HS-27A (cell line): ENCODE measurements at regions not wholly inside any gene's neighbourhood (a gene's known extent, or its start where the extent isn't known, plus 50 kb on each side); places are given as distances from the start of the nearest gene placed in this dataset.
"Not testable (repeated sequence)": the region's sequence is repeated elsewhere in the genome, so short reads cannot be mapped to it uniquely, and the experiment has no call there.

Experiments used
- DNase-seq: peaks from one replicate; pipeline ENCODE4 v3.0.0-alpha.2; 2012; ENCODE audit warnings: low read depth, missing footprints

DNA sequence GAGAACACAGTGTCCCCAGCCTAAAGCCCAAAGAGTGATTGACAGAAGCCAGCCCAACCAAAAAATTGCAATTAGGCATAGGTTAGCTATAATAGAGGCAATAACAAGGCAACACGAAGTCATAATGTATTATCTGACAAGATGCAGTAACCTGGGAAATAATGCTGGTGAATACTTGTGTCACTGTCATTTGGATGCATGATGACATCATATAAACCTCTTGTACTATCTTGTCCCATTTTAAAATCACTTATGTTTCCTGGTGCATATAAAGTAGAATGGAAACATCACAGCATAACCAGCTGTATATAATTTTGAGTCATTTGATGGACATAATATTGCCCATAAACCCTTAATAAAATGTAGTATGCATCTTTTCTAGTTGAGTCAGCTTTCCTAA, 1138.3 kb upstream of the LRRTM3 start:
- DNase-seq, result no peak

DNA sequence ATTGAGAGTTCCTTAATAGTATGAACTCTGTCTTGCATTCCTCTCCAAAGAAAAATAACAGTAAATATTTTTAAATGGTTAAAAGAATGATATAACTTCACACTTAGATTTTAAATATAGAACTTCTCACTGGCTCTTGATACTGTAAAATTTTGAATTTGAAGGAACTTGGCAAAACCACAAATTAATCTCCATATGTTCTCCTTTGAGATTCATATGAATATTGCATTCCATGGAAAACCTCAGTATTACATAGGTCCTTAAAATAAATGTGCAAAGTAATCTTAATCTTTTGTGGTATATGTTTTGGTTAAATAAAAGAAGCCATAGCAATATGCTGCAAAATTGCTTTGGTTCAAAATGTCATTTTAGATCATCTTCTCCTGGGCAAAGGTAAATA, 1137.6 kb upstream of the LRRTM3 start:
- DNase-seq, result no peak

DNA sequence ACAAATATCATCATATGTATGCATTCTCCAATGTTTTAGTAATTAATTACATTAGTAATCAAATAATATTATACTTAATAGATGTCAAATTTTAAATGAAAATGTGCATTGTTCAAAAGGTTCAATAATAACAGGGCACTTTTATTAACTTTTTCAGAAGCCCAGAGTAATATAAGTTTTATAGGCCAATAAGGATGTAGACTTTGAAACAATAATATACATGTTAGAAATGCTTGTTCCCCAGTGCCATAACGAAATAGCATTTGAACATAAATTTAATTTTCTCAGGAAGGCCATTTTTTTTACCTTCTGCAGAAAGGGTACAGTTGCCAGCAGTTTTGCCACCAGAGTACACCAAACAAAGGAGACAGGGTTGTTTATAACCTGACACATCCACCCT, 1133.9 kb upstream of the LRRTM3 start:
- DNase-seq, result no peak

DNA sequence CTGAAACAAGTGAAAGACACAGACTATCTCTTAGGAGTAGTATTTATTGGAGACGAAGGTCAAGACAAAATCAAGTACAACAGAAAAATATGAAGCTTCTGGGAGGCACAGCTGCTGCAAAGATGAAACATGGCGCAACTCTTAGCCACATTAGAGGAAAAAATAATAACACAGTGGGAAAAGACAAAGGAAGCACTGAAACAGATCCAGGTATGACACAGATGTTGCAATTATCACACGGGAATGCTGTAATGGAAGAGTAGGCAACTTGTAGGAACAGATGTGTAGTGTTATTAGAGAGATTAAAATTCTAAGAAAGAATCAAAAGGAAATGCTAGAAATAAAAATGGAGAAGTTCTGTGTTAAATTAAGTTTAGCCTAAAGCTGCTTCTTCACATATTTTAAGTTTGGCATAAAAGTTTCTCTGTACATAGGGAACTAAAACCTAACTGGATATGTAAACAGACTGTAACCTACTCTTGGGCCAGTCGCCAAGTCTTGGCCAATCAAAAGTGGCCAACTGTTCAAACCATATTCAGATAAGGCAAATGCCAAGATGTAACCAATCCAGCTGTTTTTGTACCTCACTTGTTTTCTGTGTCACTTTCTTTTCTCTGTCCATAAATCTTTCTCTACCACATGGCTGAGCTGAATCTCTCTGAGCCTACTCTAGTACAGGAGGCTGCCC, 1132.0 kb upstream of the LRRTM3 start:
- no peak for DNase-seq

DNA sequence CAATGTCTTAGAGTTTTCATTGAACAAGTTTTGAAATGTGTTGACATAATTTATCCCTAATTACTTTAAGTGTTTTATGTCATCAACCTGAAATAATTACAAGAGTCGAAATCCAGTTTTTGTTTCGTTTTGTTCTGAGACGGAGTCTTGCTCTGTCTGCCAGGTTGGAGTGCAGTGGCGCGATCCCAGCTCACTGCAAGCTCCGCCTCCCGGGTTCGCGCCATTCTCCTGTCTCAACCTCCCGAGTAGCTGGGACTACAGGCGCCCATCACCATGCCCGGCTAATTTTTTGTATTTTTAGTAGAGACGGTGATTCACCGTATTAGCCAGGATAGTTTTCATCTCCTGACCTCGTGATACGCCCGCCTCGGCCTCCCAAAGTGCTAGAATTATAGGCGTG, 1131.0 kb upstream of the LRRTM3 start:
- not testable (repeated sequence) for DNase-seq

DNA sequence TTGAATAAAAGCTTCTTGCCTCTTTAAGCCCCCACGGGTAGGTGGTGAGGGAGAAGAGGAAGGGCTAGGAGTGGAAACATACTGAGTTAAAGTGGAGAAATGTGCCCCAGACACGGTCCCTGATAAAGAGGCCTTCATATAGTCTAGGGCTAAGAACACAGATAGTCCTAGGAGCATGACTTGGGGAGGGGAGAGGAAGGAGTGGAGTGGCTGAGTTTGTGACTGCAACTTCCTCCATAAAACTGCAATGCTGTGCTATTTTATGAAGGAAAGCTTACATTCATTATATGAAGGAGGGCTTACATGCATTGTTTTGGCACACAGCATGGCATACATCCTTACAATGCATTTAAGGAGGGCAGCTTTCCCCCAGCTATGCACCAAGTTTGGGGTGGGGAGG, 1129.4 kb upstream of the LRRTM3 start:
- no peak for DNase-seq

DNA sequence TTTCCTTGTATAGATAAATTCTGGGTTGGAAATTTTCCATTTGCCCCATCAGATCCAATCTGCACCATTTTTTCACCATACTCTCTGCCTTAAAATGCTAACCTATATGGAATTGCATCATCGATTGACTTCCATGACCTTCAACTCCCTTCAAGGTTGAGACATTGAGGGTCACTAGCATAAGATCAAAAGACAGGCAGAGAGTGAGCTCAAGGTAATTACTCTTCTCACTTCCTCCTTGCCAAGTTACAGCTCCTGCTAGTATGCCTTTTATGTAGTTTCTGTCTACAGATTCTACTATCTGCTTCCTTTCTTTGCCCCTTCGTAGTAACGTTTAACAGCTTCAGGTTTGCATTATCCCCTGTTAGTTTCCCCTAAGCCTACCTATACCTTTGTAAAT, 1127.7 kb upstream of the LRRTM3 start:
- no peak for DNase-seq

DNA sequence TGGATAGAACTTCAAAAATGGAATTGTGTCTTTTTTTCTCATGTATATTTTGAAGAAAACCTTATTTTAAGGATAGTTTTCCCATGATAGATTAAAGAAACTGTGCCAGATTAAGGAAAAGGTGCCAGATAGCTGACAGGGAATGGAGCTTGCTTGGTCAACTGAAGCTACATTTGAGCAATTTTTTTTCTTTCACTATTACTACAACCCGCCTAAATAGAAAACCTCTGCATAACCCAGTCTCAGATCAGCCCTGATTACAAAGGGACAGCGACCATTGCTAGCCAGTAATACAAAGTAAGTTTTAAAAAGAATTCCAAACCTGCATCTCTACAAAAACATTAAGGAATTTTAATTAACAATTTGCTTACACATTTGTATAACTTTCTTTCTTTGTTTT, 1123.4 kb upstream of the LRRTM3 start:
- no peak for DNase-seq

DNA sequence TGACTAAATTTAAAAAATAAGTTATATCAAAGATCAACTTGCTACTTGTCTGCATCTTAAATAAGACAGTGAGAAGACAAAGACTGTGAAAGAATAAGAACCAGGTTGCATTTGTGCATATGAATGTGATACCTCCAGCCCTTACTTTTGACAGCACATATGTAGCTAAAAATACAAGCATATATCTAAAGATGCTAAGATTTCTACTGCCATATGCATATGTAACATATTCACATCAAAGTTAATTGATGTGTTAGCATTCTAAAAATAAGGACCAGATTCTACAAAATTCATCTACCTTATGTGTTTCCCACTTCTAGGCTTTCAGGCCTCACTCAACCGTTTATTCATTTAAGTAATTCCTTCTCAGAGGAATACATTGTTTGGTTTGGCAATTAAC, 1120.3 kb upstream of the LRRTM3 start:
- DNase-seq, result no peak

DNA sequence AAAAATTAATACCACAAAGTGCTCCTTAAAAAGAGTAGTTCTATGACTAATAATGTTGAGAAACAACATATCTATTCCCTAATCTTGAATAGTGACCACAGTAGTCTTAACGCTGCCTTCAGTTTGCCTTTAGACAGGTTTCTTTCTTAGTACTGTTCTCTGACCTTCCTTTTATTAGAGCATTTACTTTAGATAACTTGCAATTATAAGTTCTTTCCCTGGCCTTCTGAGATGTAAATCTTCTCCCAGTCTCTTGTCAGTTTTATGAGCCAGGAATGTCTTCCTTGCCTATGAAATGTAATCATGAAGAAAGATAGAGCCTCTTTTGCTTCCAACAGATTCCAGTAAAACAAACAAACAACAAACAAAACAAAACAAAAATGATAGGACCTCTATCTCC, 1119.8 kb upstream of the LRRTM3 start:
- DNase-seq, result no peak

DNA sequence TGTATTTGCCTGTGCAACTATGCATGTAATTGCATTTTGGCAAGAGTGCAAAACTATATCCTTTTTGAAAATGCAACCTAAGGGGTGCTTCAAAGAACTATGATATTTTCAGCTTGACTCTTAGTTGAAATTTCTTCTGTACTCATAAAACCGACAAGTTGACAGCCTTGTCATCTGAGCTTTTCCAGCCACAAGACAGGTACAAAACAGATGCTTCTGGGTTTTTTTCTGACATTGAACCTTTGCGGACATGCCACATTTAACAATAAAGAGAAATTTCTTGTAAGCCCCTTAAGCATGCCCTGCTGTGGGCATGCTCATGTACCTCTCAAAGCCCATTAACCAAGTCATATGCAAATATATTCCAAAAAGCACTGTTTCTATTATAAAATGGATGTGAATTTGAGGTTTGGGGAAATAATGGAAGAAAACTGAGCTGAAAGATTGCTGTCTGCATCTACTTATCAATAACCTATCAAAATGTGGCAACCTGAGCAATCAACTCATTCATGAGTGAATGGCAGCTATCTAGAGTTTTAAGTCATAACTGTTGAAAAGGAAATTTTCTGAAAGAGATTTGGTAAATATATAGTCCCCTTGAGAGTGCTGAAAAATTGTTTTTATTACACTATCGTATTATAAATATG, 1117.0 kb upstream of the LRRTM3 start:
- no peak for DNase-seq

DNA sequence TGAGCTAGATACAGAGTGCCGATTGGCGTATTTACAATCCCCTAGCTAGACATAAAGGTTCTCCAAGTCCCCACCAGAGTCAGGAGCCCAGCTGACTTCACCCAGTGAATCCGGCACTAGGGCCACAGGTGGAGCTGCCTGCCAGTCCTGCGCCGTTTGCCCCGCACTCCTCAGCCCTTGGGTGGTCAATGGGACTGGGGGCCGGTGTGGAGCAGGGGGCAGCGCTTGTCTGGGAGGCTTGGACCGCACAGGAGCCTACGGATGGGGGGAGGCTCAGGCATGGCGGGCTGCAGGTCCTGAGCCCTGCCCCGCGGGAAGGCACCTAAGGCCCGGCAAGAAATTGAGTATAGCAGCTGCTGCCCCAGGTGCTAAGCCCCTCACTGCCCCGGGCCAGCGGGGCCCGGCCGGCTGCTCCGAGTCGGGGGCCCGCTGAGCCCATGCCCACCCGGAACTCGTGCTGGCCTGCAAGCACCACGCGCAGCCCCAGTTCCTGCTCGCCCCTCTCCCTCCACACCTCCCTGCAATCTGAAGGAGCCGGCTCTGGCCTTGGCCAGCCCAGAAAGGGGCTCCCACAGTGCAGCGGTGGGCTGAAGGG, 1113.8 kb upstream of the LRRTM3 start:
- no peak for DNase-seq

DNA sequence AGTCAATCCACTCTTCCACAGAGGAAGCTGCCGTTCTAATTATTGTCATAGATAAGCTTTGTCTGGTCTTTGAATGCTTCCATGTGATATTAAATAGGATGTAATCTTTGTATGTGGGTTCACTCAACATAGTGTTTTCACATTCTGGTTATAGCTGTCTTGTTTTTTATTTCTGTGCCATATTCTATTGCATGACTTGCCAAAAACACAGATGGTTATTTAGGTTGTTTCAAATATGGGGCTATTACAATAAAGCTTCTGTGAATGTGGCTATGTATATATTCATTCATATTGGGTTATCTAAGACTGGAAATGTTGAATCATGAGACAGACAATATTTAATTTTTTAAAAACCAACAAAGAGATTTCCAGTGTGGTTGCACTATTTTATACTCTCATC, 1109.3 kb upstream of the LRRTM3 start:
- no peak for DNase-seq

DNA sequence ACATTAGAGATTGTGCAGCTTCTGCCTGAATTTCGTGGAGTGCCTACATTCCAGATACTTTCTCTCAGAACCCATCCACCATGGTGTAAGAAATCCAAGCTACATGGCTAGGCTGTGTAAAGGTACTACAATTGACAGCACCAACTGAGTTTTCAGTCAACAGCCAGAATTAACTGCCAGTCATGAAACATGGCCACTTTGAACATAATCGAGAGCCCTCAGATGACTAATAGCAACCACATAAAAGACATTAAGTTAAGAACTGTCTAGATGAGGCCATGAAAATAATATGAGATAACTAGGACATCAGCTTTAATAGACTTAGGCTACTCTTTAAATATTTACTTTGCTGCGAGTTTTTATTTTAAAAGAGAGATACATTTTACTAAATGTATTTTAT, 1106.8 kb upstream of the LRRTM3 start:
- no peak for DNase-seq

DNA sequence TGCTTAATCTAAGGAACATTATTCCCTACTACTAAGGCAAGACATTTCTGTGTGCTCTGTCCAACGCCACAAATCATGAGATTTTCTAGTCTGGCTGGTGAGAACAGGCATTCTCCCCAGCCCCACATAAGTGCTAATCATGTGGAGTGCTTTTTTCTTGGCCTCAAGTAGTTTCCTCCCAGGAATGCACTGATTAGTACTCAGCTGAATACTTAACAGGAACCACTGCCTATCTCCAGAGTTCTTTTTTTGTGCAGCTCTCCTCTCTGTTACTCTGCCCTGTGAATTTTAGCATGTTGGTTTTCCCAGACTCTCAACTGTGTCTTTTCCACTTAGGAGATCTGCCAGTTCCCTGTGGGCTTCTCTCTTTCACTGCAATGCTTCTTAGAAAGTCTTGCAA, 1098.5 kb upstream of the LRRTM3 start:
- DNase-seq, result no peak

DNA sequence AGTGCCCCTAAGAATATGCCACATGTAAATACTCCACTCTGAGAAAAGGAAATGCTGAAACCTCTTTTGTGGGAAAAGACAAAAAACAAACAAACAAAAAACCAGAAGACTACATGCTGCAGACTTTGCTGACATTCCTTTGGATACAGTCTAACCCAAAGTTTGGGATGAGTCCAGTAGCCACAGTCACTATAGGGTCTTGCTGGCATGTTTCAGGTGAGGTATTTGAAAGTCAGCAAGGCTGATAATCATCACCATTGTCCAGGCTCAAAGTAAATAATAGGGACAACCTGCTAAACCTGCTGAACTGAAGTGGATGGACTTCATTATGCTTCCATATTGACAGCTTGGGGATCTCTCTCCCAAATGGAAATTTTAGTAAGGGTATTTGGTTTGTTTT, 1087.0 kb upstream of the LRRTM3 start:
- DNase-seq, result no peak

DNA sequence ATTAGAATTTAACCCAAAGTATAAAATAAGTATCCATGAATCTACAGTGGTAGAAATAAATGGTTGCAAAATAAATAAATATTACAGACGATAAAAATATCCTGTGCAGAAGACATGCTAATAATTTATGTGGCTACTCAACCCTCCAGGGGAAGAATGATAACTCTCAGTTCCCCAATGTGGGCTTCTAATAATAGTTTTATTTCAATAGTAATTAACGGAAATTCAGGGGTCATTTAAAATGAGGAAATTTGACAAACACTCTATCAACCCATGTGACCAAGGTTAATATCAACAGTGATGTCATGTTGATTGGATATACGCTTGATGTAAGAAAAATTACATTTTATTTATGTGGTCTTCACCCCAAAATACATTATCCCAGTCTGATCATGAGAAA, 1082.6 kb upstream of the LRRTM3 start:
- DNase-seq, result no peak

DNA sequence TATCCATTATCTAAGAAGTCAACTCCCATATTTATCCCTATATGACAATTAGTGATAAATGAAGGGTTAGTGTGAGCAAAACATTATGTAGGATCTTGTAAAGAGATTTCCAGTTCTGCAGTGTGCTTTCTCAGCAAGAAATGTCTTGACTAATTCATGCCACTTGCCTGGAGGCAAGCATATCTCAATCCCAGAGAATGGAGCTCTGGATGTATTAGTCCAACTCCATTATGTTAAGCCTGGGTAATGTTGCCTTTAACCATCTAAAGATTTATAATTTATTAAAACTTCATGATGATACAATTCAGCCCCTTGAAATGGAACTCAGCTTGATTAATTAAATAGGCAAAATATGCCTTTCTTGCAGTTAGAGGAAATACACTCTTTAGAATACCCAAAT, 1079.9 kb upstream of the LRRTM3 start:
- no peak for DNase-seq

DNA sequence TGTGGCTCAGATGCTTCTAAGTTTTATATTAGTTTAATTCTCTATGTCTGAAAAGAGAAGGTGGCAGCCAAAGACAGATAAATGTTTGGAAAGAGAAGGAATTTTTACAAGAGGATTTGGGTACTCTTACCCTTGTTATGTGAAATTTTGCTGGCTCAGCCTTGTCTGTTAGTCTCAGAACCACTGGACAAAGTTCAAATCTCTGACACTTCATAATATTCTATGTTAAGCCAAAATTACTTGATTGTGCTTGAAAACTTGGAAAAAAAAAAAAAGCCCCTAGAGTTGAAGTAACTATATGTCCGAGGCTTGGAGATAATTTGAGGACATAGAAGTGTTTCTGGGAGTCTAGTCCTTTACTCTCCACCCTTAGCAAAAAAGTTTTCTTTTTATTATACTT, 1079.3 kb upstream of the LRRTM3 start:
- DNase-seq, result no peak

DNA sequence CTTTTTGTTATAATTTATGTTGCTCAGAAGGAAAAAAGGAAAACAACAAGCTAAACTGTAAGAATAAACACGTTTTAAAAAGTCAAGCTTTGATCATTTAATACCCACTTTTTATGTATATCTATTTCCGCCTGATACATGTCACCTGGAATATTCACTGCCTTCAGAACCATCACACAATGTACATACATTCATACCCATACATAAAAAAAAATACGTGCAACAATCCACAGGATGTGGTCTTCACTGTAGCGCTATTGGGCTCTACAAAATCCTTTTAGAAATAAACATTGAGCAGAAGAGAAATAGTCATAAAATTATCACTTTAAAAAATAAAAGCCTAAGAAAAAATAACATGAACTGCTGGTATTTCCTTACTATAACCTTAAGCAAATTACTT, 1078.9 kb upstream of the LRRTM3 start:
- DNase-seq, result no peak

DNA sequence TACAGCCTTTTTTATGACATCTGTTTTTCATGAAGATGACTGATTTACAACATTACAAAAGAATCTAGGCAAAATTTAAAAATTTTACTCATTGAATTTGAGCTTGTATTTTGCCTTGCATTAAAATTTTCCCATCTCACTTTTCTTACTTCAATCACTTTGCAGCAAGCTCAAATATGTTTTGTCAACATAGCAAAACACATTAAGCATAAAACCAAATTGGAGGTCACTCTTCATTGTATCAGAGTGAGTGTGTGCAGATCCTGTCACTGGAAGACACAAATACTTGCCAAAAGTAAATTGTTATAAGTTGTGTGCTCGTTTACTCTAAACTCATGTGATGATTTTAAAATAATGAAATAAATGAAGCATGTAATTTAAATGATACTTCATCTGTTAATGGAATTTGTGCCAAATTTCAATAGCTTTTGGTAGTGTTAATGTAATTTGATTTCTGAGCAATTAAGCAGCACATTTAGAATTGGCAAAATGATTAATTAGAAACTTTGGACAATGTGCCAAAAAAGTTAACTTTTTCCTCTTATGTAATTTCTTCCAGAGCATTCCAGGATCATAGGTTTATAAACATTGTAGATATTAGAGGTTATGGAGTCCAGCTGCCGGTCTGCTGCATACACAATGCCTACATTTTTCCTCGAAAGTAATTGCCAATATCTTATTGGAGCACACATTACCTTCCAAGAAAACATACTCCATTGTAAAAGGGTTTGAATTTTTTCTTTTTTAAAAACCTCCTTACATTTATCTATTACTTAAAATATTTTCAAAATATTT, 1078.2 kb upstream of the LRRTM3 start:
- no peak for DNase-seq

DNA sequence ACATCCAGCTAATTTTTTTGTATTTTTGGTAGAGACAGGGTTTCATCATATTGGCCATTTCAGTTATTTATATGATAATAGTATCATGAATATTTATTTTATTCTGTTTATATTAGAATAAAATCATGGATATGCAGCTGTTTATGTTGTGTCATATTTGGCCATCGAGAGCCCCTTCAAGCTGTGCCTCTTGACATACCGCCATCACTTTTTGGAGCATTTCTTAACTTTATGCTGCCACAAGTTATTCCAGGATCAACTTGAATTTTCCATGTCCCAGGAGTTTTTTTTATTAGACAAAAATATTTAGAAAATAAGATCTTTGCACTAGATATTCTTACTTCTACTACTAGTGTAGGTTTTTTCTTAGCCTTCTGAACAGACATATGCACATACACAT, 1067.0 kb upstream of the LRRTM3 start:
- DNase-seq, result no peak

DNA sequence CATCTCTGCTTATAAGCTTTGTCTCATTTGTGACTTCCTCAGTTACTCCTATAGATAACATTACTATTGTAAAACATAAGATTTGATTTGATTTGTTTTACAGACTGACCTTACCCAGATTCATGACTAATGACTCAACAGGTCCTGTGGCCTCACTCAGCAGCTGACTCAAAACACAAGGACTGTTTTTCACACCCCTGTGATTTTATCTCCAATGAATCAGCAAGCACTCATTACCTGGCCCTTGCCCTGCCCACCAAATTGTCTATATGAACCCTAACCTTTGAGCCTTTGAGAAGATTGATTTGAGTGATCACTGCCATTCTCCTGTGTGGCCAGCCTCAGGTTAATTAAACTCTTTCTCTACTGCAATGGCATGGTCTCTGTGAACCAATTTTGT, 1064.6 kb upstream of the LRRTM3 start:
- DNase-seq, result no peak
